ENCODE measurements at regions not wholly inside any gene's neighbourhood (a gene's known extent, or its start where the extent isn't known, plus 50 kb on each side); places are given as distances from the start of the nearest gene placed in this dataset.
A peak's percentile ranks its signal among the peaks of the same experiment; 100 is the strongest.

DNA sequence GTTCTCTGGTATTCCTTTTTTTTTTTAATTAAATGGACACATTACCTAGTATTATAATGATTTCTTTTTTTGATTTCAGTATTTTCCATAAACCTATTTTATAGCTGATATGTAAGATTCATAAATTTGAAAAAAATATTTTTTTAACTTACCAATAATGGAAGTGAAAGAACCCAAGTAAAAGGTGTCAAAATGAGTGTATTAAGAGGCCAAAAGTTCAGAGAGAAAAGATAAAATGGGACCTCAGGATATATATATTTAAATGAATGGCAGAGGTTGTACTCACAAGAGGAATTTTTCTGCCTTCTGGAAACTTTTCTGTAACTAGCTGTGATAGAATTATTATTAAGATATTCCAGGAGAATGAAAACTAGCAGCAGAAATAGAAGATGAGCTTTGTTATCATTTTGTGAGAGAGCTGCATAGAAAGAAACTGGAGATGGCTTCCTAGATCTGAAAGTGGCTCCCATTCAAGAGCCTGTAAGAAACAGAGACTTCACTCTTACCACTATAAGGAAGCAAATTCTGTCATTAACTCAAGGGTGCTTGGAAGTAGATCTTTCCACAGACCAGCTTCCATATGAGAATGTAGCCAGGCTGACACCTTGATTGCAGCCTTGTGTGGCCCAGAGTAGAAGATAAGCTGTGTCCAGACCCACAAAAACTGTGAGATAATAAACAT lies 91.7 kb downstream of the MRPS30 start:
- Mint-ChIP-seq H3K4me1 (no peaks in the 10 kb centered on the region), H3K36me3 (ENCODE audit: low read depth) (no peaks in the 10 kb centered on the region), H3K27ac (no peak overlapping the region), H3K4me3 (no peak overlapping the region), H3K27me3 (ENCODE audit: low read depth) (no peaks in the 10 kb centered on the region), H3K9me3 (no peaks in the 10 kb centered on the region)
- no peak for TF ChIP-seq CTCF (IDR thresholded peaks at IDR 0.05; ENCODE audit: unreplicated experiment in 3 of 3)

DNA sequence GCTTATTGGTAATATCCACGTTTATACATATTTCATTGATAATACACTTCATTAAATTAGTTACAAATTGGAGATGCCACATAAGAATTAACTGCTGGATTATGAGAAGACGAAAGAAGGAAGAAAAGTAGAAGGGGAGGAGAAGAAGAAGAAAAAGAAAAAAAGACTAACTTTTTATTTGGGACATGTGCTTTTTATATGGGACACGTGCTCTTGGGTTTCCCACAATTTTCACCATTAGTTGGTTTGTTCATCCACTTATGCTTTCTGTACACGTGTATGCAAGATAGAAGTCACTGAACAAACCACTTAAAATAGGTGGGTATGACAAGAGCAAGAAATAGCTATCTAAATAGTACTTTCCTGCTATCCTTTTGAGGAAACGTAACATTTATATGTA lies 98.6 kb downstream of the MRPS30 start:
- Mint-ChIP-seq H3K4me3 (no peak overlapping the region), H3K27me3 (ENCODE audit: low read depth) (no peaks in the 10 kb centered on the region), H3K4me1 (no peaks in the 10 kb centered on the region), H3K36me3 (ENCODE audit: low read depth) (no peaks in the 10 kb centered on the region), H3K27ac (no peak overlapping the region), H3K9me3 (no peaks in the 10 kb centered on the region)
- no peak for TF ChIP-seq CTCF (IDR thresholded peaks at IDR 0.05; ENCODE audit: unreplicated experiment in 3 of 3)

DNA sequence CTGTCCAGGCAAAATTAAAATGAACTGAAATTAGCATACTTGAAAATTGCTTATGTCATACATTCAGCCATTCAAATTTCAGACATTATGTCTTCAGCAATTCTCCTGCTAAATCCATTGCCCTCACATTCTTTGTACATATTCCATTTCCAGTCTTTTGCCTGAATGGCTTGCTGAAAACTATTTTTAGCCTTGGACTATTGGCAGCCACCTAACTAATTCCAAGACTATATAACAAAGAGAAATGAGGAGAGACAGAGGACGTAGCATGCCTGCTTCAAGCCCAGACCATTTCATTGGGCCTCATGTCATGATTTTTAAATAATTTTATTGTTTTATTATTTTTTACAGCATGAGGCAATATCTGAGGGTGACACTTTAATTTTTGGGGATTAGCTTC lies 100.3 kb downstream of the MRPS30 start:
- Mint-ChIP-seq H3K27ac (no peak overlapping the region), H3K9me3 (no peaks in the 10 kb centered on the region), H3K27me3 (ENCODE audit: low read depth) (no peaks in the 10 kb centered on the region)

DNA sequence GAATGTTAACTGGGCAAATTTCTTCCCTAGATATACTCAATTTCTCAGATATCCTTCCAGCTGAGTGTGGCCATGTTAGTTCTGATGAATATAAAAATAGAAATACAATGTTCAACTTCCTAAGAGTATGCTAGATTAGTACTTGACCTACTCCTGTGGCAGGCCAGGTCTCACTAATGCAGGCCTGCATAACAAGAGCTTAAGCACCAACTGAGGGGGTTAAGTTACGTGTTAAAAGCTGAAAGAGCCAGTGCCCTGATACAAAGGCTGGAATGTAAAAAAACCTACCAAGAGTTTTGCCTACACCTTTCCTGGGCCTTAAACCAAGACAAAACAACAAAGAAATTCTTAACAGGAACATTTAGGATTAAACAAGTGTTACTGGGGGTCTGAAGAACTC lies 102.8 kb downstream of the MRPS30 start:
- H3K36me3 Mint-ChIP-seq (ENCODE audit: low read depth): no peaks in the 10 kb centered on the region

More for the DNA sequence above, 100.3 kb downstream of the MRPS30 start:
- no peak for TF ChIP-seq CTCF (IDR thresholded peaks at IDR 0.05; ENCODE audit: unreplicated experiment in 3 of 3)
- Mint-ChIP-seq H3K4me3 (no peak overlapping the region), H3K4me1 (no peaks in the 10 kb centered on the region), H3K36me3 (ENCODE audit: low read depth) (no peaks in the 10 kb centered on the region)

DNA sequence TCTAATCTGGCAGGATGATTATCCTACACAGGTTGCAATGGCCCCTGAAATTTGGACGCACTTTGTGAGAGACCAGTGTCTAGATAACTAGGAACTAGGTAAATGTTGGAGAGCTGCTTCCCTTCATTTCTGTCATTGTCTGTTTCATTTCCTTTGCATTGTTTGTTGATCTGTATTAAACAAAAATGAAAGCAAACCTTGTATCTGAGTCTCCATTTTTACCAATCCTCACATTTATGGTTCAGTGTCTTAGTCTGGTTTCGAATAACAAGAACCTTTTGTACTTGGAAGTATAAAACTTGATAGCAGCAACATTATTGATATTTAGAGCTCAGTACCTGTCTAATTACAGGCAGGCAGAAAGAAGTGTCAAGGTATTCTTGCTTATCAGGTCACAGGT lies 105.5 kb downstream of the MRPS30 start:
- Mint-ChIP-seq H3K9me3 (no peaks in the 10 kb centered on the region), H3K4me1 (no peaks in the 10 kb centered on the region), H3K4me3 (no peak overlapping the region), H3K27me3 (ENCODE audit: low read depth) (no peaks in the 10 kb centered on the region), H3K27ac (no peak overlapping the region), H3K36me3 (ENCODE audit: low read depth) (no peaks in the 10 kb centered on the region)
- no peak for TF ChIP-seq CTCF (IDR thresholded peaks at IDR 0.05; ENCODE audit: unreplicated experiment in 3 of 3)

More for the DNA sequence above, 102.8 kb downstream of the MRPS30 start:
- peak overlapping the region in 1 of 3 experiments; percentile 76 for H3K27ac Mint-ChIP-seq
- no peaks in the 10 kb centered on the region for H3K27me3 Mint-ChIP-seq (ENCODE audit: low read depth)
- no peaks in the 10 kb centered on the region for H3K9me3 Mint-ChIP-seq
- no peak for TF ChIP-seq CTCF (IDR thresholded peaks at IDR 0.05; ENCODE audit: unreplicated experiment in 3 of 3)
- no peaks in the 10 kb centered on the region for H3K4me1 Mint-ChIP-seq
- H3K4me3 Mint-ChIP-seq: no peak overlapping the region

GRCh38 chr5:44919560-44919959 lies 110.8 kb downstream of the MRPS30 start:
- Mint-ChIP-seq H3K4me3 (no peak overlapping the region), H3K4me1 (no peaks in the 10 kb centered on the region), H3K27ac (no peak overlapping the region), H3K27me3 (ENCODE audit: low read depth) (no peaks in the 10 kb centered on the region), H3K36me3 (ENCODE audit: low read depth) (no peaks in the 10 kb centered on the region), H3K9me3 (no peaks in the 10 kb centered on the region)
- TF ChIP-seq CTCF (IDR thresholded peaks at IDR 0.05; ENCODE audit: unreplicated experiment in 3 of 3): no peak

Measured in nephron (organoid).